H1 (cell line): ENCODE measurements at regions not wholly inside any gene's neighbourhood (a gene's known extent, or its start where the extent isn't known, plus 50 kb on each side); places are given as distances from the start of the nearest gene placed in this dataset.

Experiments used
- CTCF ChIA-PET: fragments of 300-600 bp; sonication (Branson Sonifier 250); formaldehyde crosslinking; loops from one replicate; lab custom pipeline; 2021; ENCODE audit not compliant: partially characterized antibody; lab: Charles Lee
- POLR2A ChIA-PET: fragments of 300-600 bp; sonication (Branson Sonifier 250); formaldehyde crosslinking; loops from one replicate; lab custom pipeline; 2021; ENCODE audit warnings: inconsistent platforms; ENCODE audit not compliant: partially characterized antibody; lab: Charles Lee
- DNase-seq, 2 experiments: peaks; one replicate each; pipeline versions ENCODE4 v3.0.0 to v3.0.0-alpha.2; 2010 to 2022; ENCODE audit warnings: low spot score in 2 of 2, low read depth in 1 of 2, mixed read lengths in 1 of 2
- FAIRE-seq: peaks from 2 replicates; lab custom pipeline; 2011; peaks lifted over from hg19 to GRCh38; lab: Jason Lieb, UNC
- H2AFZ ChIP-seq: 2 replicates; pipeline ENCODE4 v1.8.1; 2012; ENCODE audit warnings: low read length, inconsistent platforms
- H2AK5ac ChIP-seq: 2 replicates; pipeline ENCODE4 v1.6.1; 2013; ENCODE audit warnings: low read depth, low read length
- H2BK120ac ChIP-seq: replicated peaks from 2 replicates; pipeline ENCODE3; 2013; ENCODE audit warnings: low read depth, low read length, inconsistent platforms
- H2BK12ac ChIP-seq: 2 replicates; pipeline ENCODE4 v1.6.1; 2013; ENCODE audit warnings: low read depth, low read length
- H2BK15ac ChIP-seq: 2 replicates; pipeline ENCODE4 v1.6.1; 2013; ENCODE audit warnings: low read length
- H2BK20ac ChIP-seq: 2 replicates; pipeline ENCODE4 v1.6.1; 2013; ENCODE audit warnings: low read length
- H2BK5ac ChIP-seq: 2 replicates; pipeline ENCODE4 v1.6.1; 2013; ENCODE audit warnings: low read depth, low read length
- H3K14ac ChIP-seq: 2 replicates; pipeline ENCODE4 v1.6.1; 2013; ENCODE audit warnings: inconsistent platforms; ENCODE audit not compliant: insufficient read length
- H3K18ac ChIP-seq: 2 replicates; pipeline ENCODE4 v1.6.1; 2013; ENCODE audit warnings: low read length; ENCODE audit errors: extremely low read depth
- H3K23ac ChIP-seq: 2 replicates; pipeline ENCODE4 v1.6.1; 2013; ENCODE audit warnings: inconsistent platforms; ENCODE audit not compliant: insufficient read length
- H3K23me2 ChIP-seq: 2 replicates; pipeline ENCODE4 v1.6.1; 2013; ENCODE audit warnings: low read depth, low read length
- H3K27ac ChIP-seq: 2 replicates; pipeline ENCODE4 v1.6.1; 2011; ENCODE audit warnings: low read depth, low read length, inconsistent platforms
- H3K27me3 ChIP-seq, 4 experiments: replicated peaks in 1 of 4; 1 replicate in 1 of 4; 2 replicates in 3 of 4; pipeline versions ENCODE4 v1.6.1 to v1.8.1; 2011 to 2013; ENCODE audit warnings: low read length in 3 of 4, mild to moderate bottlenecking in 3 of 4, inconsistent platforms in 2 of 4, mixed read lengths in 2 of 4, moderate library complexity in 1 of 4; ENCODE audit not compliant: control insufficient read depth in 3 of 4, insufficient read depth in 3 of 4; ENCODE audit errors: extremely low read depth in 1 of 4
- H3K36me3 ChIP-seq, 4 experiments: 2 replicates each; pipeline versions ENCODE4 v1.6.1 to v1.8.1; 2011 to 2013; ENCODE audit warnings: mild to moderate bottlenecking in 4 of 4, low read length in 3 of 4, moderate library complexity in 2 of 4, control low read depth in 1 of 4, inconsistent platforms in 1 of 4; ENCODE audit not compliant: insufficient read depth in 4 of 4, control insufficient read depth in 2 of 4
- H3K4ac ChIP-seq: replicated peaks from 2 replicates; pipeline ENCODE3; 2013; ENCODE audit warnings: low read length, low read depth, mixed read lengths, inconsistent platforms; ENCODE audit not compliant: insufficient read length
- H3K4me1 ChIP-seq, 4 experiments: replicated peaks in 1 of 4; 1 replicate in 1 of 4; 2 replicates in 3 of 4; pipeline versions ENCODE4 v1.6.1 to v1.8.1; 2011 to 2013; ENCODE audit warnings: low read length in 3 of 4, inconsistent platforms in 2 of 4, mixed read lengths in 1 of 4; ENCODE audit not compliant: insufficient read depth in 4 of 4, control insufficient read depth in 3 of 4
- H3K4me2 ChIP-seq, 2 experiments: 2 replicates each; pipeline versions ENCODE4 v1.6.1 to v1.8.1; 2011 to 2013; ENCODE audit warnings: low read depth in 2 of 2, low read length in 2 of 2, control low read depth in 1 of 2, inconsistent platforms in 1 of 2, mild to moderate bottlenecking in 1 of 2; ENCODE audit not compliant: insufficient read depth in 1 of 2
- H3K4me3 ChIP-seq, 4 experiments: fragments of 200-600, 300-600 bp in 1 of 4; sonication (generic), shearing (Covaris generic), sonication (Bioruptor Twin) in 1 of 4; 2 replicates each; pipeline versions ENCODE4 v1.5.1 to v1.8.1; 2011 to 2016; ENCODE audit warnings: low read length in 4 of 4, low read depth in 3 of 4, control low read depth in 2 of 4, inconsistent platforms in 2 of 4, mild to moderate bottlenecking in 2 of 4, mixed read lengths in 1 of 4, moderate library complexity in 1 of 4; ENCODE audit not compliant: insufficient read depth in 2 of 4; ENCODE audit errors: extremely low read depth in 1 of 4
- H3K56ac ChIP-seq: replicated peaks from 2 replicates; pipeline ENCODE3; 2013; ENCODE audit warnings: low read depth, mild to moderate bottlenecking, mixed read lengths, low read length, inconsistent platforms; ENCODE audit not compliant: insufficient read length
- H3K79me1 ChIP-seq: 2 replicates; pipeline ENCODE4 v1.6.1; 2013; ENCODE audit warnings: low read depth, low read length, control low read depth
- H3K79me2 ChIP-seq, 2 experiments: 2 replicates each; pipeline versions ENCODE4 v1.6.1 to v1.8.1; 2012 to 2013; ENCODE audit warnings: low read length in 2 of 2, mild to moderate bottlenecking in 2 of 2, inconsistent platforms in 1 of 2; ENCODE audit not compliant: insufficient read depth in 2 of 2, control insufficient read depth in 1 of 2
- H3K9ac ChIP-seq, 4 experiments: replicated peaks in 1 of 4; 1 replicate in 1 of 4; 2 replicates in 3 of 4; pipeline versions ENCODE4 v1.6.1 to v1.8.1; 2011 to 2013; ENCODE audit warnings: low read depth in 3 of 4, low read length in 3 of 4, control low read depth in 2 of 4, mild to moderate bottlenecking in 2 of 4, moderate library complexity in 2 of 4, inconsistent platforms in 1 of 4; ENCODE audit errors: extremely low read depth in 1 of 4
- H3K9me3 ChIP-seq, 2 experiments: 2 replicates each; pipeline versions ENCODE4 v1.6.1 to v1.8.1; 2012 to 2013; ENCODE audit warnings: mild to moderate bottlenecking in 2 of 2, moderate library complexity in 2 of 2, control low read depth in 1 of 2, inconsistent platforms in 1 of 2, low read depth in 1 of 2, low read length in 1 of 2, mixed read lengths in 1 of 2; ENCODE audit not compliant: insufficient read depth in 2 of 2
- H4K20me1 ChIP-seq, 2 experiments: replicated peaks in 1 of 2; 2 replicates each; pipeline versions ENCODE3 to v1.8.1; 2011 to 2013; ENCODE audit warnings: inconsistent platforms in 2 of 2, low read length in 2 of 2, mild to moderate bottlenecking in 1 of 2; ENCODE audit not compliant: insufficient read depth in 2 of 2, control insufficient read depth in 1 of 2
- H4K5ac ChIP-seq: 2 replicates; pipeline ENCODE4 v1.6.1; 2013; ENCODE audit warnings: low read length, low read depth, mixed read lengths, inconsistent platforms; ENCODE audit not compliant: insufficient read length
- H4K8ac ChIP-seq: 2 replicates; pipeline ENCODE4 v1.8.0; 2013; ENCODE audit warnings: mild to moderate bottlenecking, moderate library complexity, low read length, inconsistent platforms; ENCODE audit not compliant: insufficient read depth; ENCODE audit errors: extremely low read depth
- H4K91ac ChIP-seq: replicated peaks from 2 replicates; pipeline ENCODE3; 2013; ENCODE audit warnings: low read length, mixed read lengths, inconsistent platforms; ENCODE audit not compliant: insufficient read length
- GABPA ChIP-seq: IDR thresholded peaks from 2 replicates; pipeline ENCODE4 v1.6.1; 2011; ENCODE audit warnings: mild to moderate bottlenecking, low read length, moderate library complexity, borderline replicate concordance; ENCODE audit not compliant: insufficient read depth
- TBP ChIP-seq: IDR thresholded peaks from 2 replicates; pipeline ENCODE4 v1.6.1; 2011; ENCODE audit warnings: low read depth, low read length, improper control_type of control experiment
- USF2 ChIP-seq: IDR thresholded peaks from 2 replicates; pipeline ENCODE4 v1.6.1; 2011; ENCODE audit warnings: low read length, improper control_type of control experiment
- WGBS, 2 experiments: shearing (Covaris generic) in 1 of 2; methylation state at CpG; one replicate each; pipeline versions ENCODE4 v1.1.6 to v1.1.7; 2013 to 2015; ENCODE audit warnings: low lambda C conversion rate in 2 of 2, mixed read lengths in 2 of 2, inconsistent platforms in 1 of 2, low coverage in 1 of 2, missing lambda C conversion rate in 1 of 2; ENCODE audit not compliant: insufficient replicate concordance in 2 of 2, insufficient coverage in 1 of 2, insufficient read length in 1 of 2; ENCODE audit errors: extremely low coverage in 1 of 2, missing lambda C conversion rate in 1 of 2; 5-methylcytosine and 5-hydroxymethylcytosine counted together

GRCh38 chr4:134961963-134962362 is 760.4 kb upstream of the PABPC4L start:
- no peak overlapping the region for H4K8ac ChIP-seq
- H4K20me1 ChIP-seq: no peaks in the 10 kb centered on the region
- H2AK5ac ChIP-seq: no peak overlapping the region
- WGBS, 2 experiments: 85% methylated on average over 3 of the region's 3 CpGs; no CpG with 5 or more reads in 1 of the 2 experiments
- no peak overlapping the region for H3K14ac ChIP-seq
- no peaks in the 10 kb centered on the region; a peak in 1 of 8 replicates for H3K36me3 ChIP-seq
- TF ChIP-seq TBP (no peak), USF2 (no peak), GABPA (no peak)
- TF ChIP-seq, all 59 proteins: peak for 0
- ChIA-PET POLR2A (no interaction called here), CTCF (interaction anchor here (0.6 kb wide), 1 partner anchor 877 kb away, joined by 3 read pairs; no protein-coding TSS in a partner anchor)
- Histone ChIP-seq H3K4ac (no peak overlapping the region), H3K4me2 (no peak overlapping the region), H3K4me3 (no peak overlapping the region), H2BK20ac (no peak overlapping the region), H3K27me3 (no peaks in the 10 kb centered on the region), H3K79me2 (no peaks in the 10 kb centered on the region), H3K23me2 (no peaks in the 10 kb centered on the region), H2BK5ac (no peak overlapping the region), H3K9ac (no peak overlapping the region), H3K4me1 (no peaks in the 10 kb centered on the region), H3K23ac (no peak overlapping the region), H3K18ac (no peak overlapping the region), H3K79me1 (no peaks in the 10 kb centered on the region), H3K56ac (no peak overlapping the region), H2BK15ac (no peak overlapping the region), H2AFZ (no peak overlapping the region), H3K27ac (no peak overlapping the region), H2BK12ac (no peak overlapping the region), H3K9me3 (peaks cover 3 to 6% of the 10 kb centered on the region in 2 experiments; a peak in 1 of 4 replicates), H2BK120ac (no peak overlapping the region), H4K91ac (no peak overlapping the region), H4K5ac (no peak overlapping the region)
- FAIRE-seq (no peak), DNase-seq (no peak)
